SK-N-DZ (cell line): ENCODE measurements at regions not wholly inside any gene's neighbourhood (a gene's known extent, or its start where the extent isn't known, plus 50 kb on each side); places are given as distances from the start of the nearest gene placed in this dataset.
"Not testable (repeated sequence)": the region's sequence is repeated elsewhere in the genome, so short reads cannot be mapped to it uniquely, and the experiment has no call there.

Experiments
- DNase-seq: peaks from one replicate; pipeline ENCODE4 v3.0.0-alpha.2; 2015; ENCODE audit warnings: low spot score

- DNase-seq = no peak
Measured at GRCh38 chr4:65265526-65265925, 404.8 kb downstream of the EPHA5 start.

- no peak for DNase-seq
Measured at GRCh38 chr4:65259296-65259695, 411.0 kb downstream of the EPHA5 start.

DNA sequence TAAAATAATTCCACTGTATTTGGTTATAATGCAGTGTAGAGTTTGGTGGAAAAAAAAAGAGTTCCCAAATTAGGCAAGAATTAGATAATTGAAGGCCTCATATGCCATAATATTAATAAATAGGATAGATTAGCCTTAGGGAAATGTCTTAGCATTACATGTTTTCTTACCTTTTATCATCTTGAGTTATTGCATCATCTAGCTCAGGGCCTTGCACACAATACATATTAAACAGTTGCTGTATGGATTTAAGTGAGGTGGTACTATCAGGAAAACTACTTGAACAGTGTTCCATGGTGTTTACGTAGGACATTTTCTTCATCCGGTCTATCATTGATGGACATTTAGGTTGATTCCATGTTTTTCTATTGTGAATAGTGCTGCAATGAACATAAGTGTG lies 419.4 kb downstream of the EPHA5 start:
- DNase-seq = no peak

DNA sequence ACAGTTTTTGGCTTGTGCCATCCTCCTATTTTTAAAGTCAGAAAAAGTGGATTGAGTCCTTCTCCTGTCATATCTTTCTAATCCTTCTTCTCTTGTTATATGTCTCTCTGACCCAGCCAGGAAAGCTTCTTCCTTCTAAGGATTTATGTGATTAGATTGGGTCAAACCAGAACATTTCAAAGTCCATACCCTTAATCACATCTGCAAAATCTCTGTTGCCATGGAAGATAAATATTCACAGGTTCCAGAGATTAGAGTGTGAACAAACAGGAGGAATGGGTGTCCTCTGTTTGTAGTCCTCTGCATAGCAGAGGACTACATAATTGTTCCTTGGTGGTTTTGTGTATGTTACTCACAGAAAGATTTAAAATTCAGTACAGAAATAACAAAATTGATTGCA lies 421.2 kb downstream of the EPHA5 start:
- DNase-seq = no peak

- no peak for DNase-seq
Measured at GRCh38 chr4:65242156-65242846, 428.0 kb downstream of the EPHA5 start.

GRCh38 chr4:65241257-65241997 lies 428.9 kb downstream of the EPHA5 start:
- DNase-seq = no peak

GRCh38 chr4:65234061-65234460 lies 436.2 kb downstream of the EPHA5 start:
- DNase-seq = no peak

GRCh38 chr4:65227628-65228027 lies 442.7 kb downstream of the EPHA5 start:
- no peak for DNase-seq

- DNase-seq = no peak
Measured at GRCh38 chr4:65223601-65224000, 446.7 kb downstream of the EPHA5 start.

- DNase-seq = not testable (repeated sequence)
Measured at GRCh38 chr4:65223074-65223473, 447.2 kb downstream of the EPHA5 start.

GRCh38 chr4:65217179-65217578 lies 453.1 kb downstream of the EPHA5 start:
- no peak for DNase-seq

DNA sequence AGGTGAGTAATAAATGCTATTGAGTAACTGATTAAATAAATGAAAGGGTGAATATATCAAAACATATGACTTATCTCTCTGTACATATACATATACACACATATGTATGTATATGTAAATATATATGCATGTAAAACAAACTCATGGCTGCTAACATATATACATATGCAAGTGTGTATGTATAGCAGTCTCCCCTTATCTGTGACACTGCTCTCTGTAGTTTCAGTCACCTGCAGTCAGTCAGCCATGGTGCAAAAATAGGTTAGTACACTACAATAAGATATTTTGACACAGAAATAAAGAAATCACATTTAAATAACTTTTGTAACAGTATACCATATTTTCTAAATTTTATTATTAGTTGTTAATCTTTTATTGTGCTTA lies 467.4 kb downstream of the EPHA5 start:
- DNase-seq = no peak

DNA sequence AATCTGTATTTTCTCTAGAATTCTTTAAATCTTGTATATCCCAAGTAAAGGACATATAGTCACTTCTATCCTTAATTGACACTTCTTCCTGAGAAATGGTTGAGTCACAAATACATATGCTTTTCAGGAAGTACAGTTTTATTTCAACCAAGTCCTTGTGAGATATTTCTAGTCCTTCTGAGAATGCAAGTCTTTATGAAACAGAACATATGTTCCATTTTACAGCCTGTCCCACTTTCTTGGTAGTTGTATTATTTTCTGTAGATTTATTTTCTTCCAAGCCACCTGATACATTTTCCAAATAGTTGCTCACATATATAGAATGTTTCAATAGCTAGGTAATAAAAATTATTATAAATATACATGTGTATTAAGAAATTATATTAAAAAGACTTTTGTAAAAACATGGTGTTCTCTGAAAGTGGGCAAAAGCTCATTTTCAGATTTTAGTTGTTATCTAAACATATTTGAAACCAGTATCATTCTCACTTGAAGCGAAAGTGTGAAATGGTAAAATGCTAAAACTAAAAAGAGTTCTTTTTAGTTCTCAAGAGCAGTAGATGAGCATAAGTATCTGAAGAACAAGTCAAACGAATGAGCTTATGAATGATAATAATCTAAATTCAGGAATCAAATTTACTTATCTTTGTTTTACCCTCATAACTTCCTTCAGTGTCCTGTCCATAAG lies 468.0 kb downstream of the EPHA5 start:
- no peak for DNase-seq

- DNase-seq = no peak
Measured at GRCh38 chr4:65195666-65196065, 474.6 kb downstream of the EPHA5 start.

DNA sequence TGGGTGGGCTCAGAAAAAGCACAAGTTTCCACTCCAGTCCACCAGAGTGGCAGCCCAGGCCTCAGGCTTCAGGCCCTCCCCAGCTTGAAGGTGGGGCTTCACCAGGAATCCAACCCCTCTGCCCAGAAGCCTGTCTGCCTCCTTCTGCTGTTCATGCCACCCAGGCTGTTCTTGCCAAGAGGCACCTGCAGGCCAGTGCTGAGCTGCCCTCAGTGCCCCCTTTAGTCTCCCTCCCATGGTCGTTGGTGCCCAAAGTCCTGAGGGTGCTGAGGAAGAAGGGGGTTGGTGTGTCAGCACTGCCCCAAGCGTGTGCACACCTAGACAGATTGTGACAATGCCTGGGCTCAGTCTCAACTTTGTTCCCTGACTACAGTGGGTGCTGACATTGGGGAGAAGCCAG lies 475.3 kb downstream of the EPHA5 start:
- DNase-seq = no peak

DNA sequence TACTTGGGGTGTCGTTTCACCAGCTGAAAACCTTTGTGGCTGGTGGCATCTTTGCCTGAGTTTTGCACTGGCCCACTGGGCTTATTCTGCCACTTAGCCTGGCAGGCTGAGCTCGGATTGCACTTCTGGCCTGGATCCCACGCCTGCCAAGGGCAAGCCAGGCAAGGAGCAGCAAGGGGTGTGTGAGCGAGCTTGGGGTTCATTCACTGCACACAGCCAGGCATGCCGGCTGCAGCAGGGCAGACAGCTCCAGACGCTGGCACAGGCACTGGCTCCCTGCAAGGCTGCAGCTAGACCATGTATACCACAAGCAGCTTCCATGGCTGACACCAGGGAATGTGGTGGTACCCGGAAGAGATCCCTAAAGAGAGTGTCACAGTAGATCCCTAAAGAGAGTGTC lies 476.3 kb downstream of the EPHA5 start:
- no peak for DNase-seq

DNA sequence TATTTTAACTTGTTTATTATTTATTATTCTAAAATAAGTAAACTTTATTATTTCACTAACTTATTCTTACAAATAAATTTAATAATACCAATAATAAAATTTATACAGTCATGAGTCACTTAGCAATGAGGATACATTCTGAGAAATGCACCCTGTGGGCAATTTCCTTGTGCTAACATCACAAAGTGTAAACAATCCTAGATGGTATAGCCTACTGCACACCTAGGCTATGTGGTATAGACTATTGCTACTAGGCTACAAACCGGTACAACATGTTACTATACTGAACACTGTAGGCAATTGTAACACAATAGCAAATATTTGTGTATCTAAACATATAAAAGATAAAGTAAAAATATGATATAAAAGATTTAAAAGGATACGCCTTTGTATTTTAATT lies 479.5 kb downstream of the EPHA5 start:
- DNase-seq = no peak

DNA sequence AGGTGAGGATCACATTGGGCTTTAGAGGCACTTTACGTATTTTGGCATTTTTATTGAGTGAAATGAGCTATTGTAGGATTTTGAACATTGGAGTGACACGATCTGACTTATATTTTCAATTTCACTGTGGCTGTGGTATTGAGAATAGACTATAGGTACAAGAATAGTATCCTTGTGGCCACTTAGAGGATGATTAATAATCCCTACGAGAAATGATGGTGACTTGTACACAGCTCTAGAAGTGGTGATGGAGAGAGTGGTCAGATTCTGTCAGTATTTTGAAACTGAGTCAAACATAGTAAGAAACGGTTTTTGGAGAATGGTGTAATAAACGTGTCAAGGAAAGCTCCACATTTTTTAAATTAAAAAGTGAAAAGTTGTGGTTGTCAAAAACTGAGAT lies 494.7 kb downstream of the EPHA5 start:
- DNase-seq = no peak

GRCh38 chr4:65170768-65171514 lies 499.3 kb downstream of the EPHA5 start:
- no peak for DNase-seq

DNA sequence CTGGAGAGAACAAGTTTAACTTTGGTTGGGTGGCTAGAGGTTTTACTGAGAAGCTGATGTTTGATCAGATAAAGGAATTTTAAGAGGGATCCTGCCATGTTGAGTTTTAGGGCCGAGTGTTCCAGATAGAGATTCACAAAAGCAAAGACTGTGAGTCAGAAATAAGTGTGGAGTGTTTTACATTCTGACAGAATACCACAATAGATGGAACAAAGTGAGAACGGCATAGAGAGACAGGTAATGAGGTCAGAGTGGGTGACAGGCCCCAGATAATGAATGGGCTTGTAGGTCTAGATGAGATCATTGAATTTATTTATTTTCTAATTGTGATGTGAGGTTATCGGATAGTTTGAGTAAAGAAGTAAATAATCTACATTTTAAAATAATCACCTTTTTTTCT lies 502.6 kb downstream of the EPHA5 start:
- no peak for DNase-seq

GRCh38 chr4:65152205-65152604 lies 518.1 kb downstream of the EPHA5 start:
- no peak for DNase-seq

GRCh38 chr4:65139998-65140397 lies 530.3 kb downstream of the EPHA5 start:
- DNase-seq = no peak
